Hematopoietic multipotent progenitor cell treated with erythropoietin and hydrocortisone succinate and interleukin-3 and kit ligand, for 8 days (in vitro differentiated cells): ENCODE measurements at regions not wholly inside any gene's neighbourhood (a gene's known extent, or its start where the extent isn't known, plus 50 kb on each side); places are given as distances from the start of the nearest gene placed in this dataset.
A peak's percentile ranks its signal among the peaks of the same experiment; 100 is the strongest.

Source experiments
- DNase-seq: peaks from one replicate; pipeline ENCODE4 v3.0.0-alpha.2; 2015

GRCh38 chr6:181049-181654, 111.1 kb upstream of the DUSP22 start:
- DNase-seq: no peak

- DNase-seq: no peak
Observed at GRCh38 chr6:183668-184067, 108.6 kb upstream of the DUSP22 start.

GRCh38 chr6:184161-184700, 108.1 kb upstream of the DUSP22 start:
- DNase-seq: no peak

GRCh38 chr6:186340-186965, 105.8 kb upstream of the DUSP22 start:
- no peak for DNase-seq

- DNase-seq: no peak
Observed at GRCh38 chr6:187210-187861, 105.0 kb upstream of the DUSP22 start.

GRCh38 chr6:188821-189655, 103.2 kb upstream of the DUSP22 start:
- peak; percentile 73 for DNase-seq

GRCh38 chr6:189676-190075, 102.6 kb upstream of the DUSP22 start:
- DNase-seq: no peak

- no peak for DNase-seq
Observed at GRCh38 chr6:190596-191395, 101.5 kb upstream of the DUSP22 start.

- no peak for DNase-seq
Observed at GRCh38 chr6:191487-192312, 100.6 kb upstream of the DUSP22 start.

GRCh38 chr6:192313-192664, 100.0 kb upstream of the DUSP22 start:
- DNase-seq: no peak

GRCh38 chr6:193180-193579, 99.1 kb upstream of the DUSP22 start:
- DNase-seq: no peak

- DNase-seq: no peak
Observed at GRCh38 chr6:193773-194310, 98.4 kb upstream of the DUSP22 start.

GRCh38 chr6:195861-196360, 96.4 kb upstream of the DUSP22 start:
- no peak for DNase-seq

GRCh38 chr6:196543-196942, 95.7 kb upstream of the DUSP22 start:
- no peak for DNase-seq

GRCh38 chr6:203661-204060, 88.6 kb upstream of the DUSP22 start:
- no peak for DNase-seq

- no peak for DNase-seq
Observed at GRCh38 chr6:206264-206663, 86.0 kb upstream of the DUSP22 start.

GRCh38 chr6:208364-208763, 83.9 kb upstream of the DUSP22 start:
- no peak for DNase-seq

GRCh38 chr6:208938-209337, 83.3 kb upstream of the DUSP22 start:
- DNase-seq: no peak

GRCh38 chr6:209432-210103, 82.7 kb upstream of the DUSP22 start:
- DNase-seq: no peak

GRCh38 chr6:210104-210456, 82.2 kb upstream of the DUSP22 start:
- DNase-seq: no peak
